SK-N-SH (cell line): ENCODE measurements at regions not wholly inside any gene's neighbourhood (a gene's known extent, or its start where the extent isn't known, plus 50 kb on each side); places are given as distances from the start of the nearest gene placed in this dataset.

ENCODE experiments used
- CTCF ChIP-seq: fragments of 200-600 bp; sonication (generic); IDR thresholded peaks from 2 replicates; pipeline ENCODE4 v1.6.1; 2017; ENCODE audit warnings: antibody characterized with exemption, mild to moderate bottlenecking, moderate library complexity
- EP300 ChIP-seq, 2 experiments: IDR thresholded peaks; 2 replicates each; pipeline versions ENCODE4 v1.4.0 to v1.6.1; 2012; ENCODE audit warnings: borderline replicate concordance in 1 of 2, low read depth in 1 of 2, low read length in 1 of 2
- GABPA ChIP-seq: IDR thresholded peaks from 2 replicates; pipeline ENCODE4 v1.4.0; 2012; ENCODE audit warnings: low read depth, mild to moderate bottlenecking
- JUND ChIP-seq: IDR thresholded peaks from 2 replicates; pipeline ENCODE4 v1.4.0; 2012
- MAX ChIP-seq: IDR thresholded peaks from 2 replicates; pipeline ENCODE4 v1.4.0; 2012; ENCODE audit warnings: low read depth
- MEF2A ChIP-seq: IDR thresholded peaks from 2 replicates; pipeline ENCODE4 v1.4.0; 2012; ENCODE audit warnings: low read depth, borderline replicate concordance
- MXI1 ChIP-seq: IDR thresholded peaks from 2 replicates; pipeline ENCODE4 v1.6.1; 2012; ENCODE audit warnings: mild to moderate bottlenecking, low read depth, low read length, improper control_type of control experiment
- TCF12 ChIP-seq: IDR thresholded peaks from 2 replicates; pipeline ENCODE4 v1.4.0; 2012
- TF ChIP-seq, protein P1 (sequence below): fragments of 150-350 bp; IDR thresholded peaks from 2 replicates; pipeline ENCODE4 v1.6.1; 2017; ENCODE audit warnings: antibody characterized with exemption, low read length, low read depth, borderline replicate concordance
- TF ChIP-seq, protein P2 (sequence below): IDR thresholded peaks from 2 replicates; pipeline ENCODE4 v1.4.0; 2012; ENCODE audit warnings: low read depth, borderline replicate concordance

DNA sequence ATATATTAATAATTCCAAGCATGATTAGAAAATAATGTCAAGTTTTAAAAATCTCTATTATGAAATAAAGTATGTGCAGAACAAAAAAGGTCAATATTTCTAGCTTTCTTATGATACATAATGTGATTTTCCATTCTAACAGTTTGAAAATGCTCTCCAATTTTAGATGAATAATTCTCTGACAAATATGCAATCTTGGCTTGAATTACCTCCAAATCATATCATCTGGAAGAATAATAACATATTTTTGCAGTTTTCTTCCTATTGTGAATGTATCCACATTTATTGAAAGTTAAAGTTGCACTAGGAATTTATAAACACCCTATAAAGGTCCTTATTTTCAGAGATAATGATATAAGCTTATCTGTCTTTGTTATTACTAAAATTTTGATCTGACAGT lies 548.5 kb upstream of the SLC10A2 start:
- TF ChIP-seq CTCF, result no peak
- TF ChIP-seq MXI1, result no peak
- TF ChIP-seq, protein P1, sequence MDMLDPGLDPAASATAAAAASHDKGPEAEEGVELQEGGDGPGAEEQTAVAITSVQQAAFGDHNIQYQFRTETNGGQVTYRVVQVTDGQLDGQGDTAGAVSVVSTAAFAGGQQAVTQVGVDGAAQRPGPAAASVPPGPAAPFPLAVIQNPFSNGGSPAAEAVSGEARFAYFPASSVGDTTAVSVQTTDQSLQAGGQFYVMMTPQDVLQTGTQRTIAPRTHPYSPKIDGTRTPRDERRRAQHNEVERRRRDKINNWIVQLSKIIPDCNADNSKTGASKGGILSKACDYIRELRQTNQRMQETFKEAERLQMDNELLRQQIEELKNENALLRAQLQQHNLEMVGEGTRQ, result no peak
- TF ChIP-seq MAX, result no peak
- TF ChIP-seq JUND, result no peak
- TF ChIP-seq MEF2A, result no peak
- no peak for TF ChIP-seq GABPA
- TF ChIP-seq, protein P2, sequence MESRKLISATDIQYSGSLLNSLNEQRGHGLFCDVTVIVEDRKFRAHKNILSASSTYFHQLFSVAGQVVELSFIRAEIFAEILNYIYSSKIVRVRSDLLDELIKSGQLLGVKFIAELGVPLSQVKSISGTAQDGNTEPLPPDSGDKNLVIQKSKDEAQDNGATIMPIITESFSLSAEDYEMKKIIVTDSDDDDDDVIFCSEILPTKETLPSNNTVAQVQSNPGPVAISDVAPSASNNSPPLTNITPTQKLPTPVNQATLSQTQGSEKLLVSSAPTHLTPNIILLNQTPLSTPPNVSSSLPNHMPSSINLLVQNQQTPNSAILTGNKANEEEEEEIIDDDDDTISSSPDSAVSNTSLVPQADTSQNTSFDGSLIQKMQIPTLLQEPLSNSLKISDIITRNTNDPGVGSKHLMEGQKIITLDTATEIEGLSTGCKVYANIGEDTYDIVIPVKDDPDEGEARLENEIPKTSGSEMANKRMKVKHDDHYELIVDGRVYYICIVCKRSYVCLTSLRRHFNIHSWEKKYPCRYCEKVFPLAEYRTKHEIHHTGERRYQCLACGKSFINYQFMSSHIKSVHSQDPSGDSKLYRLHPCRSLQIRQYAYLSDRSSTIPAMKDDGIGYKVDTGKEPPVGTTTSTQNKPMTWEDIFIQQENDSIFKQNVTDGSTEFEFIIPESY, result no peak
- no peak for TF ChIP-seq TCF12
- TF ChIP-seq EP300 (IDR thresholded peaks at IDR 0.05; ENCODE audit: borderline replicate concordance in 1 of 2, low read depth in 1 of 2, low read length in 1 of 2), result no peak
